NCI-H526 treated with DMSO at 0.1 percent for 48 hours (cell line): ENCODE measurements at regions not wholly inside any gene's neighbourhood (a gene's known extent, or its start where the extent isn't known, plus 50 kb on each side); places are given as distances from the start of the nearest gene placed in this dataset.
"Not testable (repeated sequence)": the region's sequence is repeated elsewhere in the genome, so short reads cannot be mapped to it uniquely, and the experiment has no call there.

Source experiments
- DNase-seq: peaks from one replicate; lab custom pipeline; 2025; lab: John Stamatoyannopoulos, UW

DNA sequence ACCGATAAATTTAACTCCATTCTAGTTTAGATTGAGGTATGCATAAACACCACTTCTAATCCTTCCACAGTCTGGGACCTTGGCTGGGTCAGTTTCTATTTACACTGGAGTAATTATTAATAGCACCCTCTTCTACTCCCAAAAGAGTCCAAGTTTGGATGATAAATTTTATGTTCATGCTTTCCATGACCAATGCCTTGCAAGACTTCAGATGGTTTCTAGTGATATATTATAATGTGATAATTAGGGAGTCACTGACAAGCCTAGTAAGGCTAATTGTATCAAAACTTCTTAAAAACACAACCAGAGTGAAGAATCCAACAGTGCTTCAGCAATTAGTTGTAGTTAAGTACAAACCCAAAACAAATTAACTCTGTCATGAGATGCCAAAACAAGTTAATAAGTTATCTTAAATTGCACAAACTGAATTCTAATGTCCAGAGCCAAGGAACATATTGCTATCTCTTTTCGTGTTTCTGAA is 489.6 kb downstream of the TTLL7 start:
- no peak for DNase-seq

- no peak for DNase-seq
Measured at GRCh38 chr1:83508485-83509151, 490.3 kb downstream of the TTLL7 start.

GRCh38 chr1:83505148-83505547 is 493.8 kb downstream of the TTLL7 start:
- no peak for DNase-seq

GRCh38 chr1:83503153-83503552 is 495.8 kb downstream of the TTLL7 start:
- no peak for DNase-seq

GRCh38 chr1:83500987-83501591 is 497.8 kb downstream of the TTLL7 start:
- DNase-seq, result no peak

DNA sequence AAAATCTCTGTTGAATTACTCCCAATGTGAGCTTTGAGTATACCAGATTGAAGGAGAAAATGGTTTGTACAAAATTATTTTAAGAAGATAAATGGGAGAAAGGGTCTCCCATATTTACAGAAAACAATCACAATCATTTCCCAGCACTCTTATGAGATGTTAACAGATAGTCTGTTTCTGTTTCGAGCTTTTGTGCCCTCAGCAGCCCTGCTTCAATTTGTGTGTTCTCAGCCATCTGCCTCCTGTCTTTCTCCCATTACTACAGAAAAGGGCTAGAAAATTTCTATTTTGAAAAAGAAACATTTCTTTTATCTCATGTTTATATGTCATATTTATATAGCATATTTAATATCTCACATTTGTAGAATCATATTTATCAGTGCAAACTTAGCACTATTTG is 498.4 kb downstream of the TTLL7 start:
- DNase-seq, result no peak

- no peak for DNase-seq
Measured at GRCh38 chr1:83499998-83500397, 498.9 kb downstream of the TTLL7 start.

DNA sequence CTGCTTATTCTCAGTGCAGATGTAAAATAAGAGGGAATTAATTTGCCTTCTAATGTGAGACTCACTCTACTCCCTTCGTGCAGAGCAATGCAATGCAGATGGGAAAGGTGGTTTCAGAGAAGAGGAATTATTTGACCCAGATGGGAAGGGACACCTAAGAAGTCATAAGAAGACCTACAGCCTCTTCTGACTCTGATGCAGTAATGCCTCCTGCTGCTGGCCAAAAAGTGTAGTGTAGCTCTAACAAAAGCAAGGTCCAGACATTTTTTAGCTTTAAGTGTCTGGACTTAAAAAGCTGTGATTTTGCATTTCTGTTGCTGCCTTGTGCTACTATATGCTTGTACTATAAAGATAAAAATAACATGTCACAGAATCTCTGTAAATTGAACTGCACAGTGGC is 501.4 kb downstream of the TTLL7 start:
- DNase-seq, result no peak

- DNase-seq, result no peak
Measured at GRCh38 chr1:83495560-83495959, 503.4 kb downstream of the TTLL7 start.

DNA sequence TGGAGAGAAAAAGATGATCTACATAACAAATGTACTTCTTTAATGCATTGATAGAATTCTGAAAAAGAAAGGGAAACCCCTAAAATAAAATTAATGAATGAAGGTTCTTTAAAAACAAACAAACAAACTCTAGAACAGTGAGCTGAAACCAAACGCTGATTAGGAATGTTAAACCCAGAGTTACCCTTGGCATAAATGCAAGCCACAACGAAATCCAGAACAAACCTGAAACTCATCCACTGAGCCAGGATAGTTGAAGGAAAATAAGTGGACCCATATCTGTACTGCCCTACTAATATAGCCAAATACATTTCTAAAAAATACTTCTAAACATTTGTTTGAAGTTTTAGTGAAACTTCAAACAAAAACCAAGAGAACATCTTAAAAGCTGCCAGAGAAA is 505.3 kb downstream of the TTLL7 start:
- no peak for DNase-seq

- DNase-seq, result no peak
Measured at GRCh38 chr1:83491930-83492329, 507.0 kb downstream of the TTLL7 start.

DNA sequence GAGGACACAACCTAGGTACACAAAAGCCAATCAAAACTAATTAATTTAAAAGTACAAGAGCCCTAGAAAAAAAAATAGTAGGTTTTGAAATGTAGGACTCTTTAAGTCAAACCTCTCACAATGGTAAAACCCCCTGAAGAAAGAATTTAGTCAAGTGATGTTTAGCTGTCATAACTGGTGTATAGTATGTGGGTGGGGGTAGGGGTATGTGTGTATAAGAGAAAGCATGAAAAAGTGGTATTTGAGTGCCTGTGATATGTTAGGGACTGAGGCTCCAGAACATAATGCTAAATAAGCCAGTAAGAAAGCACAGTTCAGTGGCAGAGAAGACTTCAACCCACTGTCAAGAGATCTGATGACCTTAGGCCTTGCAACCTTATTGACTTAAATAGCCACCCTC is 507.9 kb downstream of the TTLL7 start:
- DNase-seq, result no peak

- DNase-seq, result not testable (repeated sequence)
Measured at GRCh38 chr1:83488105-83488504, 510.8 kb downstream of the TTLL7 start.

GRCh38 chr1:83487460-83487859 is 511.5 kb downstream of the TTLL7 start:
- DNase-seq, result not testable (repeated sequence)

GRCh38 chr1:83485314-83486019 is 513.5 kb downstream of the TTLL7 start:
- DNase-seq, result not testable (repeated sequence)

DNA sequence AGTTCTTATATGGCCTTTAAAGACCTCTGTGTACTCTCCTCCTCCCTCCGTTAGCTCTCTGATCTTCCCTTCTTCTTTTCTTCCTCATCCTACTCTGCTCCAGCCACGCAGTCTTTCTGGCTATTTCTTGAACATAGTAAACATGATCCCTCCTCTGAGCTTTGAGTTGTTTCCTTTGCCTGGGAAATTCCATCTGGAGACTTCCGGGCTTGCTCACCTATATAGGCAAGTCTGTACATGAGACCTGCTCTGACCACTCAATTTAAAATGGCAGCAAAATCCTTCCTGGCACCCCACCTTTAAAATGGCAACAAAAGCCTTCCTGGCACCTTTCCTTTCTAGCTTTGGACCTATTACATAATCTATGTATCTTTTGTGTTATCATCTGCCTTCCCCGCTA is 517.6 kb downstream of the TTLL7 start:
- DNase-seq, result not testable (repeated sequence)

- DNase-seq, result not testable (repeated sequence)
Measured at GRCh38 chr1:83479591-83480239, 519.2 kb downstream of the TTLL7 start.

- not testable (repeated sequence) for DNase-seq
Measured at GRCh38 chr1:83478127-83478526, 520.8 kb downstream of the TTLL7 start.

DNA sequence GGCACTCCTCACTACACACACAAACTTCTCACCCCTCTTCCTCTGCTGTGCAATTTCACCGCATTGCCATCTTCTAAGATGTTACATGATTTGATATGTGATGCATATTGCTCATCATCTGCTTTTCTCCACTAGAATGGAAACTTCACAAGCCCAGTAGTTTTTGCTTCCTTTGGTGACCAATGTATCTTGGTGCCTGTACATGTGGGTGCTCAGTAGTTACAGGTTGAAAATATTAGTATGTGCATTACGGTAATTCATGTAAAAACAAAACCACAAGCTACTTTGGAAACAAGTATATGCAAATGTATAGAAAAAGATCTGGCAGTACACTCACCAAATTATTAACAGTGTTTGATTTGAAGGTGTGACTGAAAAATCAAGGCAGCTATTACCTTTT is 522.4 kb downstream of the TTLL7 start:
- DNase-seq, result peak; percentile 33

DNA sequence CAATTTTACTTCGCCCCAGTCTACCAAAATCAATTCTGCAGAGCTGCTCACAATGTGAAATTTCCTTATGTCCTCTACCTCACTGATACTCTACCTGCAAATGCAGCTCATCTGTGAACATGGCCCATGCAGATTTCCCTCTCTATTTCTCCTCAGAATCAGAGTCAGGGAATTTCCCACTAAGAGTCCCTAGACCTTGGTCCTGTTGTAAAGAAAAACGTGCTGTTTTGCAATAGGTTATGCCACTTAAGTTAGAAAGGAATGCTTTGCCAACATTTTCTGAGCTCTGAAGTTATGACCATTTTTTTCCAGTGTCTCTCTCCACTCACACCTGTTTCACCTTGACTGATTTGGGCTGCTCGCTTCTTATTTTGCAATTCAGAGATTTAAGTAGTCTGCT is 524.0 kb downstream of the TTLL7 start:
- not testable (repeated sequence) for DNase-seq

- DNase-seq, result not testable (repeated sequence)
Measured at GRCh38 chr1:83473986-83474385, 524.9 kb downstream of the TTLL7 start.

DNA sequence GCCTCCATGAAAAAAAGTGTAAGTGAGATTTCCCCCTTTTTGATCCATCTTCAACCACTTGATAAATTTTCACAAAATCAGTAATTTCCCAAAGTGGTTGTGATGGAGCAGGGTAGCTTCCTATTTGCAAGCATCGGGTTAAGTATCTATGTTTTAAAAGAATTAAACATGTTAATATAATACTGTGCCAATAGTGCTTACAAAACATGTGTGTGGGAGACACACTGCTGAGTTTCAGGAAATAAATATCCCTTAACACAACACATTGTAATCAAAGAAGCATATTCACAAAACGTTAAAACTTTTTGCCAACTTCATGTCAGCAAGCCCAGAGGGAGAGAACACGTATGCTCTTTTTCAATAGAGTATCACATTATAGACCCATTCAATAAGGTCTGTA is 526.9 kb downstream of the TTLL7 start:
- DNase-seq, result not testable (repeated sequence)

DNA sequence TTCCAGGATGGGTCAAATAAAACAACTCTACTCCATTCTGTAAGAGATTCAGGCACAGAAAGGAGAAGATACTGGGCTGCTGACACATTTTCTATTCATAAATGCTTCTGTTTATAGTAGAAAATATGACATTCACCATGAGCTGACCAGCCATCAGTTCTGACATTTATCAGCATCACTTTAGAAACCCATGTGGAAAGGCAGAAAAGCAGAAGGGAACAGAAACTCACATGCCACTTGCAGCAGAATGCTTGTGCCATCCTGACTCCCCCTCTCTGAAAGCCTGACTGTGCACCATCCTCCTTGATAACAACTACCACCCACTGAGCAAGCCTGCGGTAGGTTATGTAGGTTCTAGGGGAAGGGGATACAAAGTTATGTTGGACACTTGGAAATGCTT is 527.7 kb downstream of the TTLL7 start:
- not testable (repeated sequence) for DNase-seq
